NCI-H510A (cell line): ENCODE measurements at regions not wholly inside any gene's neighbourhood (a gene's known extent, or its start where the extent isn't known, plus 50 kb on each side); places are given as distances from the start of the nearest gene placed in this dataset.

Experiments used
- DNase-seq: peaks from one replicate; lab custom pipeline; 2025; lab: John Stamatoyannopoulos, UW

- no peak for DNase-seq
Measured at GRCh38 chr5:171651102-171651501, 134.5 kb upstream of the SMIM23 start.

DNA sequence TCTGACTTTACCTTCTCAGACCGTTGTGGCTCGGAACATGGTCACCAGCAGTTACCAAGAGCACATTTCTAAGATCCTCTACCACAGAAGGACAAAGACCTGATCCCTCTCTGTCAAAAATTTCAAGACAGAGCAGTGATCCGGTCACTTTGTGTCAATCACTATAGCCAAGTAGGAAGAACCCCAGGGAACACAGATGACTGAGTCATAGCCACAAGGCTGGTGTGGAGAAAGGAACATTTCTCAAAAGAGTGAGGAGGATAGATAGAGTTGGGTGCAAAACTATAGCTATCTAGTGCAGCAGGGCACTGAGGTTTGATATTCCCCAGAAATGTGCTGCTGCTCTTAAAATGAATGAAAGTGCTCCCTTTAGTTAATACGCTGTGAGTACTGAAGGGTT lies 130.7 kb upstream of the SMIM23 start:
- no peak for DNase-seq

GRCh38 chr5:171657473-171657872 lies 128.1 kb upstream of the SMIM23 start:
- DNase-seq = no peak

- DNase-seq = no peak
Measured at GRCh38 chr5:171659896-171660295, 125.7 kb upstream of the SMIM23 start.

- DNase-seq = no peak
Measured at GRCh38 chr5:171660434-171660833, 125.2 kb upstream of the SMIM23 start.

DNA sequence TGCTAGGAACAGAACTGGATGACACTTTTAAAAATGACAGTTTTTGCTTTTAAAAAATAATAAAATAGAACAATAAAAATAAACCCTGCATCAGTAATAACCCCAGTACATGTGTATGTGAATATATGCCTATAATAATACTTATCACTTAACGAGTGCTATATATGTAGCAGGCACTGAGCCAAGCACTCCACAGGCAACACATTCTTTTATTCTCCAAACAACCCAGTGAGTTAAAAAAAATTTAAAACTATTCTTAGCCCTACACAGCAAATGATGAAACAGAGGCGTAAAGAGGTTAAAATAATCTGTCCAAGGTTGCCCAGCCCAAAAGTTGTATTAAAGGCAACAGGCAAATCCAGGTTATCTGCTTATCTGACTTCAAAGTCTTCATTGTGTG lies 124.5 kb upstream of the SMIM23 start:
- no peak for DNase-seq

- DNase-seq = no peak
Measured at GRCh38 chr5:171663311-171664085, 122.1 kb upstream of the SMIM23 start.

- no peak for DNase-seq
Measured at GRCh38 chr5:171664489-171664888, 121.1 kb upstream of the SMIM23 start.

DNA sequence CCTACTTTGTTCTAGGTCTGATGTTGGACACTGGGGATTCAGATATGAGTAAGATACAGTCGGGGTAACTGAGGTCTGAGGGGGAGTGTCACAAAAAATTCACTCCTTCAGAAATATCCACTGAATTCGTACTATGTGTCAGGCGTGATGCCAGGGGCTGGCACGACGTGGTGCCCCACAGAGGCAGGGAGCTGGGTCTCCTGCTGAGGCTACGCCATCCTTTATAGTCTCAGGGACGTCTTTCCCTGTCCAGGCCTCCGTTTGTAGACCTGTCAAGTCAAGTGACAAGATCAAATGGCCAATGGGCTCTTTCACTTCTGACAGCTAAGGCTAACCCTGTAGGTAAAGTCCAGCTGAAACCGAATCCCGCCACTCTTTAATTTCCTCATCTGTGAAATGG lies 118.8 kb upstream of the SMIM23 start:
- DNase-seq = no peak

GRCh38 chr5:171667341-171668096 lies 118.1 kb upstream of the SMIM23 start:
- no peak for DNase-seq

DNA sequence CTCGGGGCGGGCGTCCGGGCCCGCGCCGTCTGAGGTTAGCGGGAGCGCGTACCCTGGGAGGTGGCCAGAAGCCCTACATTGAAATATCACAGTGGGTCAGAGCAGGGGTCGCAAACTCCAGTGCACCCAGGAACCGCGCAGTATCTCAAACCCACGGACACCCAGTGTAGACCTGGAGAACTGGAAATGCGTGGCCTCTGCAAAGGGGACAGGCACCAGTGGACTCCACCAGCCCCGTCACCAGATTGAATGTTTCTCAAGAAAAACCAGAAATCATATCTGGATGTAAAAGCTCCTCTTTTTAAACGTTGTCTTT lies 117.6 kb upstream of the SMIM23 start:
- DNase-seq = no peak

- DNase-seq = no peak
Measured at GRCh38 chr5:171669571-171669970, 116.0 kb upstream of the SMIM23 start.

- no peak for DNase-seq
Measured at GRCh38 chr5:171672556-171672955, 113.1 kb upstream of the SMIM23 start.

GRCh38 chr5:171673328-171673727 lies 112.3 kb upstream of the SMIM23 start:
- no peak for DNase-seq

- no peak for DNase-seq
Measured at GRCh38 chr5:171673840-171674239, 111.8 kb upstream of the SMIM23 start.

GRCh38 chr5:171675511-171675910 lies 110.1 kb upstream of the SMIM23 start:
- DNase-seq = no peak

DNA sequence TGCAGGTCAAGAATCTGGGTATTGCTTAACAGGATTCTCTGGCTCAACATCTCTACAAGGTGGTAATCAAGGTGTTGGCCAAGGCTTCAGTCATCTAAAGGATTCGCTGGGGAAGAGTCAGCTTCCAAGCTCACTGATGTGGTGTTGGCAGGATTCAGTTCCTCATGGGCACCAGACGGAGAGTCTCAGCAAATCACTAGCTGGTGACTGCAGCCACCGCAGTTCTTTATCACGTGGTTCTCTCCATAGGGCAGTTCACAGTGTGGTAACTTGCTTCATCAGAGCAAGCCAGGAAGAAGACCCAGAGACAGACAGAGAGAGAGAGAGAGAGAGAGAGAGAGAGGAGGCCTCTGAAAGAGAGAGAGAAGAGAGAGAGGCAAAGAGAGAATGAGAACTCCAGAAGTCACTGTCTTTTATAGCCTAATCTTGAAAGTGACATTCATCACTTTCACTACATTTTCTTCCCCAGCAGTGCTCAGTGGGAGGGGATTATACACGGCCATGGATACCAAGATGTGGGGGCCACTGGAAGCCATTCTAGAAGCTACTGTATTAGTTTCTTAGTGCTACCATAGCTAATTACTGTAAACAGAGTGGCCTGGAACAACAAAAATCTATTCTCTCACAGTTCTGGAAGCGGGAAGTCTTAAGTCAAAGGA lies 109.2 kb upstream of the SMIM23 start:
- DNase-seq = no peak

- no peak for DNase-seq
Measured at GRCh38 chr5:171678646-171679045, 107.0 kb upstream of the SMIM23 start.

DNA sequence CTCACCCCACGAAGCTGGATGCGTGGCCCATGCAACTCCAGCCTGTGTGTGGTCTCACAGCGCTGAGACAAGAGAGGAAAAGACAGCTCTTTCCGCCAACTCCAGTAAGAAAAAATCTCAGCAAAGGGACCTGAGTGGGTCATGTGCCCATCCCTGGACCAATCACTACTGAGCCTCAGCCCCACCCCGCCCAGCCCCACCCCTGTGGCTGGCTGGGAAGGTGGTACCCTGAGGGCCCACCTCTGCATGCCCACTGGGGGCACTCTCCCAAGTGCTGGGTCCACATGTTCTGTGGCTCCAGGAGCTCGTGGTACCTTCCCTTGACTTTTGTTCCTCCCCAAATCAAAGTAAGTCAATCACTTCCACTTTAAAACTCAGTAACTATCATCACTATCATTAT lies 105.1 kb upstream of the SMIM23 start:
- DNase-seq = no peak

DNA sequence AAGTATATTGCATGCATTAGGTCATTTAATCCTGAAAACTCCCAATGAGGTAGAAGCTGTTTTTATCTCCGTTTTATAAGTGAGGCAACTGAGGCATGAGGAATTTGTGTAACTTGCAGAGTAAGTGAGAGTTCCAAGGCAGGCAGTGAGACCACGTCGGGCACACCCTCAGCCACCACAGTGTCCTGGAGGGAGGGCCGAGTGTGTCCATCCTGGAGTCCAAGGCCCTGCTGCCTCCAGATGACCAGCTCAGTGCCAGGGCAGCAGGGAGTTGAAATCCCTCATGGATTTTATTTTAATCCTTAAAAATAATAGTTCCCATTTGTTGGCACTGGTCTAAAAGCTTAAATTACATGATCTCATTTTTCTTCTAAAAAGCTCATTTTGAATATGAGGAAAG lies 104.6 kb upstream of the SMIM23 start:
- no peak for DNase-seq

DNA sequence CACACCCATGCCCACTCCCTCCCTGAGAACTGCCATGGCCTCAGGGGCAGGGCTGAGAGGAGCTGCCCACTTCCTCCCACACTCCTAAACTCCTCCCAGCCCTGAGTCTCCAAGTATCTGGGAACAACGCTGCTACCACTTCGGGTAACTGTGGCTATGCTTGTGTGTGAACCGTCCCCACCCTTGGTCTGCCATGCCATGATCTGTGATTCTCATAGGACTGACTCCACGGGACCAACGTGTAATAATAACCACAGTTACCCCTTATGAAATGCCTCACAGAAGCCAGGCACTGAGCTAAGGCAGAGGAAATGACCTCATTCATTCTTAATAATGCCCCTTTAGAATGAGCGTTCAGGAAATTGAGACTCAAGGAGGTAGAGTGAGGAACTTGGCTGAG lies 103.9 kb upstream of the SMIM23 start:
- DNase-seq = no peak

DNA sequence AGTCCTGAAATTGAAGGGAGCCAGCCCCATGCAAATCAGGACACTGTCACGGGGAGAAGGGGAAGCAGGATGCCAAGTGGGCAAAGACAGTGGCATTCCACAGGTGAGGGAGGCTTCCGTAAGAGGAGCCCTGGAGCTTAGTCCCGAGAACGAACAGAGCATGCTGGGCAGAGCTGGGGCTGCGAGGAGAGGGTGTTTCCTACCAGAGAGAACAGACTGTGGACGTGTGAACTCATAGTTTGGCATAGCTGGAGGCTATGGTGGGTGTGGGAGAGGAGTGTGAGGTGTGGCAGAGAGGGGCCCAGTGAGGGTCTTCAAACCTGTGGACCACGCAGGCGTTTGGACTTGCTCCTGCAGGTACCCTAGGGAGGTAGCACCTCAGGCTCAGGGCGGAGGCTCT lies 102.8 kb upstream of the SMIM23 start:
- DNase-seq = no peak

- no peak for DNase-seq
Measured at GRCh38 chr5:171684169-171684568, 101.4 kb upstream of the SMIM23 start.
